ENCODE measurements at regions not wholly inside any gene's neighbourhood (a gene's known extent, or its start where the extent isn't known, plus 50 kb on each side); places are given as distances from the start of the nearest gene placed in this dataset.

- Mint-ChIP-seq H3K4me1 (no peaks in the 10 kb centered on the region), H3K4me3 (no peak overlapping the region), H3K27me3 (no peaks in the 10 kb centered on the region), H3K27ac (no peak overlapping the region), H3K9me3 (peaks cover 2 to 18% (median 9%) of the 10 kb centered on the region in 9 donors), H3K36me3 (no peaks in the 10 kb centered on the region)
- no peak for ATAC-seq
- POLR2A ChIA-PET = no interaction called here
- no peak for DNase-seq
These were observed 435.0 kb downstream of the CNTN6 start for GRCh38 chr3:1527786-1528185.

- H3K4me3 Mint-ChIP-seq = no peak overlapping the region
- no peaks in the 10 kb centered on the region for H3K27me3 Mint-ChIP-seq
- no peak for DNase-seq
- POLR2A ChIA-PET = no interaction called here
- H3K36me3 Mint-ChIP-seq = no peaks in the 10 kb centered on the region
- H3K27ac Mint-ChIP-seq = no peak overlapping the region
- H3K9me3 Mint-ChIP-seq = peaks cover 0 to 10% (median 7%) of the 10 kb centered on the region in 9 donors
- no peak for ATAC-seq
- H3K4me1 Mint-ChIP-seq = no peaks in the 10 kb centered on the region
These were observed 435.8 kb downstream of the CNTN6 start for GRCh38 chr3:1528621-1529020.

GRCh38 chr3:1529676-1530075, 436.9 kb downstream of the CNTN6 start:
- no peaks in the 10 kb centered on the region for H3K36me3 Mint-ChIP-seq
- H3K27me3 Mint-ChIP-seq = no peaks in the 10 kb centered on the region
- H3K4me1 Mint-ChIP-seq = no peaks in the 10 kb centered on the region
- DNase-seq = no peak
- POLR2A ChIA-PET = no interaction called here
- no peak for ATAC-seq
- no peak overlapping the region for H3K27ac Mint-ChIP-seq
- H3K4me3 Mint-ChIP-seq = no peak overlapping the region
- H3K9me3 Mint-ChIP-seq = peaks cover 2 to 18% (median 12%) of the 10 kb centered on the region in 9 donors

- H3K27ac Mint-ChIP-seq = no peak overlapping the region
- ATAC-seq (no peak), DNase-seq (no peak)
- H3K9me3 Mint-ChIP-seq = peaks cover 7 to 28% (median 16%) of the 10 kb centered on the region in 9 donors
- no peak overlapping the region for H3K4me3 Mint-ChIP-seq
- POLR2A ChIA-PET = no interaction called here
- H3K4me1 Mint-ChIP-seq = no peaks in the 10 kb centered on the region
- H3K27me3 Mint-ChIP-seq = no peaks in the 10 kb centered on the region
- no peaks in the 10 kb centered on the region for H3K36me3 Mint-ChIP-seq
These were observed 439.2 kb downstream of the CNTN6 start for GRCh38 chr3:1531981-1532380.

- H3K4me1 Mint-ChIP-seq = no peaks in the 10 kb centered on the region
- H3K9me3 Mint-ChIP-seq = peaks cover 6 to 25% (median 17%) of the 10 kb centered on the region in 9 donors
- no peaks in the 10 kb centered on the region for H3K36me3 Mint-ChIP-seq
- no peak for DNase-seq
- ATAC-seq = no peak
- H3K27me3 Mint-ChIP-seq = no peaks in the 10 kb centered on the region
- H3K27ac Mint-ChIP-seq = no peak overlapping the region
- POLR2A ChIA-PET = no interaction called here
- H3K4me3 Mint-ChIP-seq = no peak overlapping the region
These were observed 440.2 kb downstream of the CNTN6 start for GRCh38 chr3:1532935-1533606.

- Mint-ChIP-seq H3K4me3 (no peak overlapping the region), H3K4me1 (no peaks in the 10 kb centered on the region), H3K9me3 (peaks cover 5 to 26% (median 17%) of the 10 kb centered on the region in 9 donors), H3K36me3 (peaks cover 0 to under 1% (median 0%) of the 10 kb centered on the region in 3 donors), H3K27me3 (no peaks in the 10 kb centered on the region), H3K27ac (no peak overlapping the region)
- POLR2A ChIA-PET = no interaction called here
- ATAC-seq (no peak), DNase-seq (no peak)
These were observed 440.9 kb downstream of the CNTN6 start for GRCh38 chr3:1533763-1534162.

GRCh38 chr3:1534252-1534651, 441.4 kb downstream of the CNTN6 start:
- Mint-ChIP-seq H3K36me3 (peaks cover 0 to 4% (median 0%) of the 10 kb centered on the region in 3 donors), H3K27ac (no peak overlapping the region), H3K4me1 (no peaks in the 10 kb centered on the region), H3K4me3 (no peak overlapping the region), H3K27me3 (no peaks in the 10 kb centered on the region), H3K9me3 (peaks cover 5 to 30% (median 17%) of the 10 kb centered on the region in 9 donors)
- no peak for ATAC-seq
- POLR2A ChIA-PET = no interaction called here
- DNase-seq = no peak

GRCh38 chr3:1535361-1535760, 442.5 kb downstream of the CNTN6 start:
- Mint-ChIP-seq H3K4me3 (no peak overlapping the region), H3K27ac (no peak overlapping the region), H3K9me3 (peaks cover 5 to 30% (median 17%) of the 10 kb centered on the region in 9 donors), H3K27me3 (no peaks in the 10 kb centered on the region), H3K36me3 (peaks cover 0 to 4% (median 0%) of the 10 kb centered on the region in 3 donors), H3K4me1 (no peaks in the 10 kb centered on the region)
- DNase-seq = no peak
- ATAC-seq = no peak
- POLR2A ChIA-PET = no interaction called here

- Mint-ChIP-seq H3K4me3 (no peak overlapping the region), H3K36me3 (peaks cover 0 to 4% (median 0%) of the 10 kb centered on the region in 3 donors), H3K9me3 (peaks cover 0 to 21% (median 9%) of the 10 kb centered on the region in 9 donors), H3K27me3 (no peaks in the 10 kb centered on the region), H3K4me1 (no peaks in the 10 kb centered on the region), H3K27ac (no peak overlapping the region)
- ATAC-seq = no peak
- POLR2A ChIA-PET = no interaction called here
- DNase-seq = no peak
These were observed 447.9 kb downstream of the CNTN6 start for GRCh38 chr3:1540686-1541085.

GRCh38 chr3:1551741-1552140, 458.9 kb downstream of the CNTN6 start:
- Mint-ChIP-seq H3K9me3 (peaks cover 0 to 11% (median 3%) of the 10 kb centered on the region in 9 donors), H3K27me3 (no peaks in the 10 kb centered on the region), H3K36me3 (no peaks in the 10 kb centered on the region), H3K4me1 (no peaks in the 10 kb centered on the region), H3K27ac (no peak overlapping the region), H3K4me3 (no peak overlapping the region)
- DNase-seq = no peak
- ATAC-seq = no peak
- POLR2A ChIA-PET = no interaction called here

GRCh38 chr3:1552831-1553230, 460.0 kb downstream of the CNTN6 start:
- H3K36me3 Mint-ChIP-seq = no peaks in the 10 kb centered on the region
- ATAC-seq = no peak
- POLR2A ChIA-PET = no interaction called here
- H3K4me3 Mint-ChIP-seq = no peak overlapping the region
- no peak for DNase-seq
- peaks cover 0 to 9% (median 2%) of the 10 kb centered on the region in 9 donors for H3K9me3 Mint-ChIP-seq
- no peaks in the 10 kb centered on the region for H3K4me1 Mint-ChIP-seq
- no peak overlapping the region for H3K27ac Mint-ChIP-seq
- H3K27me3 Mint-ChIP-seq = no peaks in the 10 kb centered on the region

GRCh38 chr3:1561427-1561826, 468.6 kb downstream of the CNTN6 start:
- H3K27me3 Mint-ChIP-seq = no peaks in the 10 kb centered on the region
- no peaks in the 10 kb centered on the region for H3K36me3 Mint-ChIP-seq
- POLR2A ChIA-PET = no interaction called here
- no peak overlapping the region for H3K27ac Mint-ChIP-seq
- H3K4me1 Mint-ChIP-seq = no peaks in the 10 kb centered on the region
- no peak overlapping the region for H3K4me3 Mint-ChIP-seq
- ATAC-seq (no peak), DNase-seq (no peak)
- H3K9me3 Mint-ChIP-seq = peaks cover 0 to 25% (median 4%) of the 10 kb centered on the region in 9 donors

- Mint-ChIP-seq H3K27ac (no peak overlapping the region), H3K4me3 (no peak overlapping the region), H3K36me3 (peaks cover 0 to 1% (median 0%) of the 10 kb centered on the region in 3 donors), H3K4me1 (no peaks in the 10 kb centered on the region), H3K27me3 (no peaks in the 10 kb centered on the region), H3K9me3 (peaks cover 0 to 22% (median 0%) of the 10 kb centered on the region in 9 donors)
- ATAC-seq (no peak), DNase-seq (no peak)
- POLR2A ChIA-PET = no interaction called here
These were observed 478.9 kb downstream of the CNTN6 start for GRCh38 chr3:1571736-1572135.

- H3K9me3 Mint-ChIP-seq = peaks cover 0 to 11% (median 0%) of the 10 kb centered on the region in 9 donors
- H3K4me3 Mint-ChIP-seq = no peak overlapping the region
- peak overlapping the region in 1 of 10 donors; percentile 39 for H3K27ac Mint-ChIP-seq
- no peaks in the 10 kb centered on the region for H3K27me3 Mint-ChIP-seq
- DNase-seq (no peak), ATAC-seq (no peak)
- no peaks in the 10 kb centered on the region for H3K4me1 Mint-ChIP-seq
- peaks cover 0 to 1% (median 0%) of the 10 kb centered on the region in 3 donors for H3K36me3 Mint-ChIP-seq
- POLR2A ChIA-PET = no interaction called here
These were observed 483.2 kb downstream of the CNTN6 start for GRCh38 chr3:1576047-1576446.

All from naive thymus-derived CD8-positive, alpha-beta T cell (primary cell).